Neuron (in vitro differentiated cells): ENCODE measurements at regions not wholly inside any gene's neighbourhood (a gene's known extent, or its start where the extent isn't known, plus 50 kb on each side); places are given as distances from the start of the nearest gene placed in this dataset.

Experiments
- H2AFZ ChIP-seq: one replicate; pipeline ENCODE4 v1.6.1; 2013; ENCODE audit warnings: low read depth, mild to moderate bottlenecking, inconsistent platforms, low read length, moderate library complexity
- H3K27me3 ChIP-seq: one replicate; pipeline ENCODE4 v1.6.1; 2013; ENCODE audit warnings: low read length; ENCODE audit not compliant: insufficient read depth
- H3K36me3 ChIP-seq: one replicate; pipeline ENCODE4 v1.6.1; 2013; ENCODE audit warnings: low read length; ENCODE audit not compliant: insufficient read depth
- H3K4me1 ChIP-seq: one replicate; pipeline ENCODE4 v1.6.1; 2013; ENCODE audit warnings: low read length; ENCODE audit not compliant: insufficient read depth
- H3K4me3 ChIP-seq: 2 replicates; pipeline ENCODE4 v1.5.1; 2013; ENCODE audit warnings: mild to moderate bottlenecking, low read length, moderate library complexity
- H3K9me3 ChIP-seq: one replicate; pipeline ENCODE4 v1.6.1; 2013; ENCODE audit warnings: low read length

- H3K9me3 ChIP-seq: no peaks in the 10 kb centered on the region
Measured at GRCh38 chr12:130083734-130084133, 78.5 kb upstream of the FZD10 start.

GRCh38 chr12:130084359-130084758 lies 77.9 kb upstream of the FZD10 start:
- no peak overlapping the region for H2AFZ ChIP-seq
- no peak overlapping the region for H3K4me3 ChIP-seq
- peaks cover 28% of the 10 kb centered on the region for H3K27me3 ChIP-seq
- no peaks in the 10 kb centered on the region for H3K4me1 ChIP-seq
- H3K36me3 ChIP-seq: no peaks in the 10 kb centered on the region
- H3K9me3 ChIP-seq: no peaks in the 10 kb centered on the region

More at GRCh38 chr12:130083734-130084133, 78.5 kb upstream of the FZD10 start:
- Histone ChIP-seq H3K36me3 (no peaks in the 10 kb centered on the region), H3K27me3 (peaks cover 28% of the 10 kb centered on the region), H3K4me3 (no peak overlapping the region), H3K4me1 (no peaks in the 10 kb centered on the region), H2AFZ (no peak overlapping the region)

- H2AFZ ChIP-seq: no peak overlapping the region
- H3K36me3 ChIP-seq: no peaks in the 10 kb centered on the region
- H3K9me3 ChIP-seq: no peaks in the 10 kb centered on the region
- H3K27me3 ChIP-seq: peaks cover 22% of the 10 kb centered on the region
- no peak overlapping the region for H3K4me3 ChIP-seq
- H3K4me1 ChIP-seq: no peaks in the 10 kb centered on the region
Measured at GRCh38 chr12:130086248-130086647, 76.0 kb upstream of the FZD10 start.

- Histone ChIP-seq H3K4me3 (no peak overlapping the region), H3K27me3 (peaks cover 16% of the 10 kb centered on the region), H3K9me3 (no peaks in the 10 kb centered on the region), H3K4me1 (no peaks in the 10 kb centered on the region), H2AFZ (no peak overlapping the region), H3K36me3 (no peaks in the 10 kb centered on the region)
Measured at GRCh38 chr12:130086797-130087196, 75.5 kb upstream of the FZD10 start.

GRCh38 chr12:130087222-130087621 lies 75.0 kb upstream of the FZD10 start:
- H3K9me3 ChIP-seq: no peaks in the 10 kb centered on the region
- no peaks in the 10 kb centered on the region for H3K36me3 ChIP-seq
- no peaks in the 10 kb centered on the region for H3K4me1 ChIP-seq
- H3K4me3 ChIP-seq: no peak overlapping the region
- peaks cover 16% of the 10 kb centered on the region for H3K27me3 ChIP-seq
- H2AFZ ChIP-seq: no peak overlapping the region

GRCh38 chr12:130088504-130088903 lies 73.8 kb upstream of the FZD10 start:
- Histone ChIP-seq H3K36me3 (no peaks in the 10 kb centered on the region), H2AFZ (no peak overlapping the region), H3K27me3 (peaks cover 16% of the 10 kb centered on the region), H3K4me1 (no peaks in the 10 kb centered on the region), H3K4me3 (no peak overlapping the region), H3K9me3 (no peaks in the 10 kb centered on the region)

GRCh38 chr12:130090542-130090941 lies 71.7 kb upstream of the FZD10 start:
- no peaks in the 10 kb centered on the region for H3K36me3 ChIP-seq
- no peak overlapping the region for H3K4me3 ChIP-seq
- no peaks in the 10 kb centered on the region for H3K9me3 ChIP-seq
- no peaks in the 10 kb centered on the region for H3K4me1 ChIP-seq
- H2AFZ ChIP-seq: no peak overlapping the region
- peaks cover 10% of the 10 kb centered on the region for H3K27me3 ChIP-seq

- Histone ChIP-seq H3K4me3 (no peak overlapping the region), H3K36me3 (no peaks in the 10 kb centered on the region), H3K4me1 (no peaks in the 10 kb centered on the region), H3K9me3 (no peaks in the 10 kb centered on the region), H3K27me3 (no peaks in the 10 kb centered on the region), H2AFZ (no peak overlapping the region)
Measured at GRCh38 chr12:130093380-130093779, 68.9 kb upstream of the FZD10 start.

- Histone ChIP-seq H3K9me3 (no peaks in the 10 kb centered on the region), H3K36me3 (no peaks in the 10 kb centered on the region), H2AFZ (no peak overlapping the region), H3K4me3 (no peak overlapping the region), H3K4me1 (peaks cover 8% of the 10 kb centered on the region), H3K27me3 (no peaks in the 10 kb centered on the region)
Measured at GRCh38 chr12:130097342-130097741, 64.9 kb upstream of the FZD10 start.

- H3K36me3 ChIP-seq: no peaks in the 10 kb centered on the region
- H3K9me3 ChIP-seq: no peaks in the 10 kb centered on the region
- H2AFZ ChIP-seq: no peak overlapping the region
- H3K4me1 ChIP-seq: peaks cover 8% of the 10 kb centered on the region
- no peak overlapping the region for H3K4me3 ChIP-seq
- no peaks in the 10 kb centered on the region for H3K27me3 ChIP-seq
Measured at GRCh38 chr12:130097798-130098255, 64.4 kb upstream of the FZD10 start.

- no peak overlapping the region for H2AFZ ChIP-seq
- H3K36me3 ChIP-seq: no peaks in the 10 kb centered on the region
- no peaks in the 10 kb centered on the region for H3K27me3 ChIP-seq
- H3K4me3 ChIP-seq: no peak overlapping the region
- no peaks in the 10 kb centered on the region for H3K9me3 ChIP-seq
- H3K4me1 ChIP-seq: peaks cover 8% of the 10 kb centered on the region
Measured at GRCh38 chr12:130098301-130099005, 63.8 kb upstream of the FZD10 start.

- no peaks in the 10 kb centered on the region for H3K36me3 ChIP-seq
- peaks cover 12% of the 10 kb centered on the region for H3K4me1 ChIP-seq
- no peak overlapping the region for H3K4me3 ChIP-seq
- H3K27me3 ChIP-seq: peaks cover 4% of the 10 kb centered on the region
- H3K9me3 ChIP-seq: no peaks in the 10 kb centered on the region
- H2AFZ ChIP-seq: no peak overlapping the region
Measured at GRCh38 chr12:130100634-130101362, 61.5 kb upstream of the FZD10 start.

GRCh38 chr12:130101370-130101769 lies 60.9 kb upstream of the FZD10 start:
- Histone ChIP-seq H2AFZ (no peak overlapping the region), H3K27me3 (peaks cover 4% of the 10 kb centered on the region), H3K4me1 (peaks cover 12% of the 10 kb centered on the region)

More at GRCh38 chr12:130101370-130101769, 60.9 kb upstream of the FZD10 start:
- no peaks in the 10 kb centered on the region for H3K36me3 ChIP-seq
- no peak overlapping the region for H3K4me3 ChIP-seq
- no peaks in the 10 kb centered on the region for H3K9me3 ChIP-seq
